ENCODE measurements at regions not wholly inside any gene's neighbourhood (a gene's known extent, or its start where the extent isn't known, plus 50 kb on each side); places are given as distances from the start of the nearest gene placed in this dataset.

DNA sequence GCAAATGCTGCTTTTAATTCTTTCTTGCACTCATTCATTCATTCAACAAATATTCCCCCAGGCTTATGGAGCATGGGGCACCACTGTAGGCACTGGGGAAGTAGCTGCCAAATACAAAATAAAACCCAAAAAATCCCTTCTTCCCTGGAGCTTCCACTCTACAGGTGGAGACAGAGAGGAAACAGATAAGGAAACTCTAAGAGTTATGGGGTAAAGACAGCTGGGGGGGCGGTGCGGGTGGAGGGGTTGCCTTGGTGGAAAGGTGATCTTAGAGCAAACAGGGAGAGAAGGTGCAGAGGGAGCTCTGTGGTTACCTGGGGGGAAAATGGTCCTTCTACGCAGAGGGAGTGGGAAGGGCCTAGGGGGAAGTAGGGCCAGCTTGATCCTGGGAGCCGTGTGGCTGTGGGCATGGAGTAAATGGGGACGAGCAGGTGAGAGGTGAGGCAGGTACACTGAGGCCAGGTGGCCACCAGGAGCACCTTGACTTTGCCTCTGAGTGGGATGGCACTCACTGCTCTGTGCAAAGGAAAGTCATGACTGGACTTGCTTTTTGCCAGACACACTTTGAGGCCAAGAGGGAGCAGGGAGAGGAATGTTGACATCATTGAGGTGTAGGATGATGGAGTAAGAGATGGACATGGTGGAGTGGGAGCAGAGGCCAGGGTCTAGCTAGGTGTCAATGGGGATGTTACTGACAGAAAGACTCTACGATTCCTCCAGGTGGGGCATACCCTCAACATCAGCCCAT is 152.0 kb downstream of the ETS2 start:
- Histone ChIP-seq H3K27me3 (no peaks in the 10 kb centered on the region), H3K4me1 (peaks cover 17 to 37% of the 10 kb centered on the region in 2 donors), H3K4me3 (no peak overlapping the region), H3K9me3 (no peaks in the 10 kb centered on the region), H3K27ac (peak overlapping the region; percentile 51 to 65), H3K36me3 (no peaks in the 10 kb centered on the region)
- TF ChIP-seq, protein P1, sequence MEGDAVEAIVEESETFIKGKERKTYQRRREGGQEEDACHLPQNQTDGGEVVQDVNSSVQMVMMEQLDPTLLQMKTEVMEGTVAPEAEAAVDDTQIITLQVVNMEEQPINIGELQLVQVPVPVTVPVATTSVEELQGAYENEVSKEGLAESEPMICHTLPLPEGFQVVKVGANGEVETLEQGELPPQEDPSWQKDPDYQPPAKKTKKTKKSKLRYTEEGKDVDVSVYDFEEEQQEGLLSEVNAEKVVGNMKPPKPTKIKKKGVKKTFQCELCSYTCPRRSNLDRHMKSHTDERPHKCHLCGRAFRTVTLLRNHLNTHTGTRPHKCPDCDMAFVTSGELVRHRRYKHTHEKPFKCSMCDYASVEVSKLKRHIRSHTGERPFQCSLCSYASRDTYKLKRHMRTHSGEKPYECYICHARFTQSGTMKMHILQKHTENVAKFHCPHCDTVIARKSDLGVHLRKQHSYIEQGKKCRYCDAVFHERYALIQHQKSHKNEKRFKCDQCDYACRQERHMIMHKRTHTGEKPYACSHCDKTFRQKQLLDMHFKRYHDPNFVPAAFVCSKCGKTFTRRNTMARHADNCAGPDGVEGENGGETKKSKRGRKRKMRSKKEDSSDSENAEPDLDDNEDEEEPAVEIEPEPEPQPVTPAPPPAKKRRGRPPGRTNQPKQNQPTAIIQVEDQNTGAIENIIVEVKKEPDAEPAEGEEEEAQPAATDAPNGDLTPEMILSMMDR (IDR thresholded peaks at IDR 0.05), result no peak
- no peak for ATAC-seq
- intact Hi-C loops (cut with DNase I), result no loop called here
- DNase-seq, result no peak

DNA sequence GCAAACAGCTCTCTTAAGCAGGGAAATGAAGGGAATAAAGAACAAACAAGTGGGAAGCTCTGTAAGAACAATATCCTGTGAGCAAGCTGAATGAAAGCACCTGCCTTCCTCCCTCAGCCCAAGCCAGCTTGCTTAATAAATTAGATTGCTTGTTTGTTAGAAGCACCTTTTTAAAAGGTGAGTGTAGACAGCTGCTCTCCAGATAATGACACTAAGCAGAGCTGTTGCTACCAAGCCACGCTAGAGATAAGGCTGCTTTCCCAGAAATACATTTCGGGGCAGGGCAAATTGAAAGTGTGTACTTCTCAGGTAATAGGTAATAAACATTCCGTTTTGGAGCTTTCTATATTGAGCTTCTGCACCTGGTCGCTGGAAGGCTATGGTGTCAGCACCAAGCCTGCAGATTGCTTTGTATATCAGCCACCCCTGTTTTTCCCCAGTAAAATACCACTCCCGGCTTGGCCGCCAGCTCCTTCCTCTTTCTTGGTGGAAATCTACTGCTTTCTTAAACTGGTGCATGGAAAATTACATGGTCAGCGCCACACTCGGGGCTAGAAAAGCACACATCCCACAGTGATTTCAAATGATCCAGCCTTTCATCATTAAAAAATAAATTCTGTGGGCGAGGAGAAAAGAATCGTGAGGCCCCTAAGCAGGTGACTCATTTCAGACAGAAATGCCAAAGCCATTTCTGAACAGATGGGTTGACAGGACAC is 151.3 kb downstream of the ETS2 start:
- peak overlapping the region; percentile 39 to 51 for H3K27ac ChIP-seq
- no peaks in the 10 kb centered on the region for H3K27me3 ChIP-seq
- intact Hi-C loops (cut with DNase I), result no loop called here
- no peak overlapping the region for H3K4me3 ChIP-seq
- ATAC-seq (peak; percentile 43), DNase-seq (peak in 1 of 4 donors; percentile 50)
- no peaks in the 10 kb centered on the region for H3K36me3 ChIP-seq
- H3K4me1 ChIP-seq, result peaks cover 17 to 37% of the 10 kb centered on the region in 2 donors
- no peaks in the 10 kb centered on the region for H3K9me3 ChIP-seq
- TF ChIP-seq, protein P1 (IDR thresholded peaks at IDR 0.05), result no peak

DNA sequence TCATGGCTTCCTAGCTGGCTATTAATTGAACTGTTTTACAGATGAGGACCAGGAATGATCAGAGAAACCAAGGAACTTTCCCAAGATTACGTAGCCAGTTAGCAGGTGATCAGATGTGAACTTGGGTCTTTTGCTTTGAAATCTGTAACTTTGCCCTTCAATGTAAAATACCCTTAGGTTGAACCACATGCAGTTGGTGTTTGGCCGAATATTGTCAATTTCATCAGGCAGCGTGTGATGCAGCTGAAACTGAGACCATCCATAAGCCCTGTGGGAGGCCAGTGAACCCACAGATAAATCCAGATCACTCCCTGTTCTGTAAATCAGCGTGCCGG is 150.8 kb downstream of the ETS2 start:
- H3K4me3 ChIP-seq, result no peak overlapping the region
- peaks cover 17 to 37% of the 10 kb centered on the region in 2 donors for H3K4me1 ChIP-seq
- H3K27ac ChIP-seq, result peak overlapping the region; percentile 39 to 51
- ATAC-seq, result no peak
- TF ChIP-seq, protein P1 (IDR thresholded peaks at IDR 0.05), result no peak
- no peaks in the 10 kb centered on the region for H3K27me3 ChIP-seq
- no peak for DNase-seq
- no peaks in the 10 kb centered on the region for H3K36me3 ChIP-seq
- no peaks in the 10 kb centered on the region for H3K9me3 ChIP-seq
- intact Hi-C loops (cut with DNase I), result no loop called here

DNA sequence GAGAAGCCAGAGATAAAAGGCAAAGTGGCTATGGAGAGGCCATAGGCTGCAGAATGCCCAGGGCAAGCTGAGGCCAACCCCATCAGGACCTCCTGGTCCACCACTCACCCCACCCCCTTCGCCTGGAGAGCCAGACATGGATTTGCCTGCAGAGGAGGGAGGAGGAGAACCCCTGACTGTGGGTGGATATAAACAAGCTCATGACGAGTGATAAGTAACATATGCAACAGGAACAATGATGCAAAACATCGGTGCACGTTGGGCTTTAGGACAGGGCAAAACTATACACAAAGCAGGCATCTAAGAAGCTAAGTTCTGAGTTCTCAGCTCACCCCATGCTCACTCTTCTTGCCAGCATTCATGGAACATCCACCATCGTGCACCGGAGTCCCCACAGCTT is 150.3 kb downstream of the ETS2 start:
- H3K9me3 ChIP-seq, result no peaks in the 10 kb centered on the region
- H3K36me3 ChIP-seq, result no peaks in the 10 kb centered on the region
- DNase-seq (no peak), ATAC-seq (no peak)
- H3K4me3 ChIP-seq, result no peak overlapping the region
- H3K4me1 ChIP-seq, result peaks cover 17 to 37% of the 10 kb centered on the region in 2 donors
- TF ChIP-seq, protein P1 (IDR thresholded peaks at IDR 0.05), result no peak
- intact Hi-C loops (cut with DNase I), result no loop called here
- H3K27ac ChIP-seq, result peak overlapping the region in 1 of 2 donors; percentile 39
- no peaks in the 10 kb centered on the region for H3K27me3 ChIP-seq

DNA sequence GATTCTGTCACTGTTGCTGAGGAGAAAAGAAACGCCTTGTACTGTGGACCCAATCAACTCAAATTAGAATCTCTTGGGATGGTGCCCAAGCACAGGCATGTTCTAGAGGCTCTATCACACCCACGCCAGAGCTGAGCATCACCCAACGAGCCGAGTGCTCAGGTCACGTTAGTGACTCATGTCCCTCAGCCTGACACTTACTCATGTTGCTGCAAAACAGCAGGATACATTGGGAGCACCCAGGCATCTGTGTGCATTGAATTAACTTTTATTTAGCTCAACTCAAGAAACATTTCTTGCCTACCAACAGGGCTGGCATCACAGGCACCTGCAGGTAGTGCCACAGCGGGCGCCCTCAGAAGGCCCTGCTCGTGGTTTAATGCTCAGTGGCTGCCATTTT is 149.8 kb downstream of the ETS2 start:
- Histone ChIP-seq H3K4me1 (peaks cover 19 to 37% of the 10 kb centered on the region in 2 donors), H3K9me3 (no peaks in the 10 kb centered on the region), H3K36me3 (no peaks in the 10 kb centered on the region), H3K4me3 (no peak overlapping the region), H3K27me3 (no peaks in the 10 kb centered on the region), H3K27ac (no peak overlapping the region)
- intact Hi-C loops (cut with DNase I), result no loop called here
- TF ChIP-seq, protein P1 (IDR thresholded peaks at IDR 0.05), result no peak
- ATAC-seq (peak; percentile 20), DNase-seq (peak in 1 of 4 donors; percentile 39)

All from left lung (tissue), 4 donors.